ENCODE measurements at regions not wholly inside any gene's neighbourhood (a gene's known extent, or its start where the extent isn't known, plus 50 kb on each side); places are given as distances from the start of the nearest gene placed in this dataset.

DNA sequence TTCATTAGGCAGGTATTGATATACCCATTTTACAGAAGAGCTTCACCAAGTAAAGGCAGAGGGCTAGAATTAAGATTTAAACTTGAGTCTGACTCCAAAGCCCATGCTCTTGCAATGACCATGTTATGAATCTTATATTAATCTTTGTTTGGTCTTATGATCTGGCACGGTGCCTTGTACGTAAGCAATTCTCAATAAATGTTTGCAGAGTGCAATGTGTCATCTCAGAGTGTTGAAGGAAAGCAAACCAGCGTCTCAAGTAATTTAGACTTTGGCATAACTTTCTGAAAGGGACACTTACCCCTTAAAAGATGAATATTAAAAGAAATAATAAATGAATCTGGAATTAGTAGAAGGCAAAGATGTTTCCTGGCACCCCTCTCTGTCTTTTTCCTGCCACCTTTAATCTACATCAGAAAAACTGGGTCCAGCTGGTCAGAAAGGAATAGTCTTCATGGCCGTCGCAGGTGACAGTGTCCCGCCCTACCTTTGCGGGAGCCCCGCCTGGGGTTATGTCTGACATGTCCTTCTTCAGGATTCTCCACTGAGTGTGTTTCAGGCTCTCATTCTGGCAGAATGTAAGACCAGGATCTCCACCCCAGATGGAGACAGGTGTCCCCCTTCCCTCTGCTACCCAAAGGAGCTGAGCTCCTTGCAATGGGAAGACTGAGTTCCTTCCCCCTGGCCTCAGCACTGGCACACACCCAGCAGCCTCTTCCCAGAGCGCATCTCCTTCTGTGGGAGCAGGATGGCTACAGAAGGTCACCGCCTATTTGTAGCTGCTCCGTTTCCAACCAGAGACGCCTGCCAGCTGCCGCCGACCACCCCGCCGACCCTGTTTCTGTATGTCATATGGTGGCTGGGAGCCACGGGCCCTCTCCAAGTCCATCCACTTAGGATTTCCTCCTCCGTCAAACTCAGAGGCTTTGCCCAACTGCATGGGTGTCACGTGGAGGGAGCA, 266.3 kb upstream of the ECI2 start:
- no peaks in the 10 kb centered on the region for H3F3A ChIP-seq (ENCODE audit: insufficient read depth, low read length)
- peaks cover 2% of the 10 kb centered on the region; the same call in 1 of the 2 replicates for H3K9me3 ChIP-seq (ENCODE audit: low read length)
- no peak overlapping the region for H3K27ac ChIP-seq (ENCODE audit: low read depth, low read length, poor library complexity, severe bottlenecking)
- no peak overlapping the region for H3K9ac ChIP-seq (ENCODE audit: low read length)
- no peaks in the 10 kb centered on the region for H3K36me3 ChIP-seq (ENCODE audit: insufficient read depth, low read length)
- no peak overlapping the region for H3K4me2 ChIP-seq (ENCODE audit: low read length)
- no peaks in the 10 kb centered on the region for H4K20me1 ChIP-seq (ENCODE audit: insufficient read depth, low read length)
- no peaks in the 10 kb centered on the region for H3K4me1 ChIP-seq (ENCODE audit: insufficient read depth, low read length, severe bottlenecking)
- H2AFZ ChIP-seq (ENCODE audit: low read length), result no peak overlapping the region
- H3K79me2 ChIP-seq (ENCODE audit: insufficient read depth, low read length), result no peaks in the 10 kb centered on the region
- H3K9me2 ChIP-seq (ENCODE audit: low read depth, low read length), result no peaks in the 10 kb centered on the region
- H3K4me3 ChIP-seq (ENCODE audit: low read depth, low read length, poor library complexity, severe bottlenecking), result no peak overlapping the region
- H3K27me3 ChIP-seq (ENCODE audit: insufficient read depth, low read length), result no peaks in the 10 kb centered on the region; the same call in 1 of the 2 replicates
- TF ChIP-seq, protein P1, sequence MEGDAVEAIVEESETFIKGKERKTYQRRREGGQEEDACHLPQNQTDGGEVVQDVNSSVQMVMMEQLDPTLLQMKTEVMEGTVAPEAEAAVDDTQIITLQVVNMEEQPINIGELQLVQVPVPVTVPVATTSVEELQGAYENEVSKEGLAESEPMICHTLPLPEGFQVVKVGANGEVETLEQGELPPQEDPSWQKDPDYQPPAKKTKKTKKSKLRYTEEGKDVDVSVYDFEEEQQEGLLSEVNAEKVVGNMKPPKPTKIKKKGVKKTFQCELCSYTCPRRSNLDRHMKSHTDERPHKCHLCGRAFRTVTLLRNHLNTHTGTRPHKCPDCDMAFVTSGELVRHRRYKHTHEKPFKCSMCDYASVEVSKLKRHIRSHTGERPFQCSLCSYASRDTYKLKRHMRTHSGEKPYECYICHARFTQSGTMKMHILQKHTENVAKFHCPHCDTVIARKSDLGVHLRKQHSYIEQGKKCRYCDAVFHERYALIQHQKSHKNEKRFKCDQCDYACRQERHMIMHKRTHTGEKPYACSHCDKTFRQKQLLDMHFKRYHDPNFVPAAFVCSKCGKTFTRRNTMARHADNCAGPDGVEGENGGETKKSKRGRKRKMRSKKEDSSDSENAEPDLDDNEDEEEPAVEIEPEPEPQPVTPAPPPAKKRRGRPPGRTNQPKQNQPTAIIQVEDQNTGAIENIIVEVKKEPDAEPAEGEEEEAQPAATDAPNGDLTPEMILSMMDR (IDR thresholded peaks at IDR 0.05; ENCODE audit: low read length), result no peak
- no peak for TF ChIP-seq EZH2 (IDR thresholded peaks at IDR 0.05; ENCODE audit: borderline replicate concordance, low read length)

DNA sequence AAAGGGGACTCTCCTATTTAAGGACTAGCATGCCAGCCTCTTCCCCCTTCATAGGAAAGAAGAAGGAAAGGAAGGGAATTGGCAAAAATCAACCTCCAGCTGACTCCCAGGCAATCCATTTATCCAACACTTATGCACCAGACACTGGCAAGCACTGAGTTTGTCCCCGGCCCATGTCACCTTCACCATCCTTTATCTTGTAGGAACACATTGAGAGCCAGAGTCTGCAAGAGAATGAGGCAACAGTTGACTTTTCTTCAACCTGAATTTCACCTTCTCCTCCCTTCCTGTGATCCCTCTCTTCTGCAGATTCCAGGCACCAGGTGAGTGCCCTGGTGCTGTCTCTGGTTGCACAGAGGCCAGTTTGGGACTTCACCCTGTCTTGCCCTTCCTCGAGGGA, 264.3 kb upstream of the ECI2 start:
- no peak overlapping the region for H3K4me2 ChIP-seq (ENCODE audit: low read length)
- no peaks in the 10 kb centered on the region for H3K36me3 ChIP-seq (ENCODE audit: insufficient read depth, low read length)
- H3F3A ChIP-seq (ENCODE audit: insufficient read depth, low read length), result no peaks in the 10 kb centered on the region
- no peaks in the 10 kb centered on the region for H3K4me1 ChIP-seq (ENCODE audit: insufficient read depth, low read length, severe bottlenecking)
- no peak overlapping the region for H3K27ac ChIP-seq (ENCODE audit: low read depth, low read length, poor library complexity, severe bottlenecking)
- no peaks in the 10 kb centered on the region for H3K9me3 ChIP-seq (ENCODE audit: low read length)
- H2AFZ ChIP-seq (ENCODE audit: low read length), result no peak overlapping the region
- H3K9ac ChIP-seq (ENCODE audit: low read length), result no peak overlapping the region
- H3K4me3 ChIP-seq (ENCODE audit: low read depth, low read length, poor library complexity, severe bottlenecking), result no peak overlapping the region
- no peaks in the 10 kb centered on the region for H4K20me1 ChIP-seq (ENCODE audit: insufficient read depth, low read length)
- no peak for TF ChIP-seq EZH2 (IDR thresholded peaks at IDR 0.05; ENCODE audit: borderline replicate concordance, low read length)
- TF ChIP-seq, protein P1 (IDR thresholded peaks at IDR 0.05; ENCODE audit: low read length), result no peak
- no peaks in the 10 kb centered on the region for H3K9me2 ChIP-seq (ENCODE audit: low read depth, low read length)
- H3K79me2 ChIP-seq (ENCODE audit: insufficient read depth, low read length), result no peaks in the 10 kb centered on the region
- H3K27me3 ChIP-seq (ENCODE audit: insufficient read depth, low read length), result no peaks in the 10 kb centered on the region; the same call in 1 of the 2 replicates

DNA sequence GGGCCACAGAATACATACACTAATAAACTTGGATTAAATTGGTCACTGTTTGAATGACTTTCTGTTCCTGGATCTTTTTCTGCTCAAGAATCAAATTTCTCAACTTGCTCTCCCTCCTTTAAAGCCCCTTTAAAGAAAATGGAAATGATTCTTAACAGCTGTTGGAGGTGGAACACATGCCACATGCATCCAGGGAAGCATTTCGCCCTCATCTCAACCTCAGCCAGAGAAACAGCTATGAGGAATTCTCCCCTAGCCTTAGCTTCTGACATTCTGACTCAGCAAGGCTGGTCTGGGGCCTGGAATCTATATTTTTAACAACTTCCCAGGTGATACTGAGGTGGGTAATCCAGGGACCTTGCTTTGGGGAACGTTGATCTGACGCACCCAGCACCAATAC, 263.4 kb upstream of the ECI2 start:
- Histone ChIP-seq H3K9me2 (ENCODE audit: low read depth, low read length) (no peaks in the 10 kb centered on the region), H3K4me2 (ENCODE audit: low read length) (no peak overlapping the region)
- TF ChIP-seq, protein P1 (IDR thresholded peaks at IDR 0.05; ENCODE audit: low read length), result no peak

More for the DNA sequence above, 263.4 kb upstream of the ECI2 start:
- Histone ChIP-seq H3K9ac (ENCODE audit: low read length) (no peak overlapping the region), H3K27ac (ENCODE audit: low read depth, low read length, poor library complexity, severe bottlenecking) (no peak overlapping the region), H2AFZ (ENCODE audit: low read length) (no peak overlapping the region), H3K36me3 (ENCODE audit: insufficient read depth, low read length) (no peaks in the 10 kb centered on the region), H3K27me3 (ENCODE audit: insufficient read depth, low read length) (no peaks in the 10 kb centered on the region; the same call in 1 of the 2 replicates), H3K79me2 (ENCODE audit: insufficient read depth, low read length) (no peaks in the 10 kb centered on the region), H3K4me3 (ENCODE audit: low read depth, low read length, poor library complexity, severe bottlenecking) (no peak overlapping the region), H4K20me1 (ENCODE audit: insufficient read depth, low read length) (no peaks in the 10 kb centered on the region), H3F3A (ENCODE audit: insufficient read depth, low read length) (no peaks in the 10 kb centered on the region), H3K9me3 (ENCODE audit: low read length) (no peaks in the 10 kb centered on the region), H3K4me1 (ENCODE audit: insufficient read depth, low read length, severe bottlenecking) (no peaks in the 10 kb centered on the region)

All from OCI-LY1 (cell line).